Right atrium auricular region (tissue), 2 donors: ENCODE measurements at regions not wholly inside any gene's neighbourhood (a gene's known extent, or its start where the extent isn't known, plus 50 kb on each side); places are given as distances from the start of the nearest gene placed in this dataset.
"Not testable (repeated sequence)": the region's sequence is repeated elsewhere in the genome, so short reads cannot be mapped to it uniquely, and the experiment has no call there.

Experiments used
- DNase-seq: peaks from one replicate; pipeline ENCODE4 v3.0.0-alpha.2; 2019; ENCODE audit warnings: low spot score
- H3K27ac ChIP-seq, 2 donors: fragments of 200-600 bp; sonication (generic); 1 replicate in 1 of 2; 2 replicates in 1 of 2; pipeline ENCODE4 v1.5.1; 2016 to 2019
- H3K27me3 ChIP-seq, 2 donors: fragments of 200-600 bp; sonication (generic); one replicate each; pipeline versions ENCODE4 v1.5.1 to v1.6.0; 2017 to 2019
- H3K36me3 ChIP-seq: fragments of 200-600 bp; sonication (generic); one replicate; pipeline ENCODE4 v1.5.1; 2016
- H3K4me1 ChIP-seq, 2 donors: fragments of 200-600 bp; sonication (generic); one replicate each; pipeline versions ENCODE4 v1.5.1 to v1.6.0; 2017 to 2019
- H3K4me3 ChIP-seq, 2 donors: fragments of 200-600 bp; sonication (generic); 1 replicate in 1 of 2; 2 replicates in 1 of 2; pipeline ENCODE4 v1.5.1; 2017 to 2019; ENCODE audit warnings: mild to moderate bottlenecking in 1 of 2, moderate library complexity in 1 of 2
- H3K9me3 ChIP-seq, 2 donors: fragments of 200-600 bp; sonication (generic); one replicate each; pipeline ENCODE4 v1.5.1; 2019

DNA sequence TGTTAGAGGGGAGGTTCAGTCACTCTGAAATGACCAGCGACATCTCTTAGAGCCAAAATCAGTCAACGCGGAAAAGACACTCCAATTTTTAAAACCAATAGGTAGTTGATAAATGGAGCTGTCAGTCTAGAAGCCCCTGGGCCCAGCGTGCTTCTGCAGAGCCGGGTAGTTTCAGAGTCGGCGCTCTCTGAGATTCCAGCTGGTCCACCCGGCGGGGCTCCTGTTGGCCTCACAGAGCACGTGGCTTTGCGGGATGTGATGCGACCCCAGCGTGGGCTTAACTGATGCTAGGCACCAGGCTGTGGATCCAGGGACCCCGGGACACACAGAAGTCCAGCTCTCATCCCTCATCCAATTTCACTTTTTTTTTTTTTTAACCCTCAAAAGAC lies 245.9 kb downstream of the BCL2L11 start:
- H3K9me3 ChIP-seq, DNase-seq, H3K27ac ChIP-seq, H3K36me3 ChIP-seq, H3K27me3 ChIP-seq, H3K4me1 ChIP-seq: not testable (repeated sequence)
- peak overlapping the region in 1 of 2 donors; percentile 38 for H3K4me3 ChIP-seq

DNA sequence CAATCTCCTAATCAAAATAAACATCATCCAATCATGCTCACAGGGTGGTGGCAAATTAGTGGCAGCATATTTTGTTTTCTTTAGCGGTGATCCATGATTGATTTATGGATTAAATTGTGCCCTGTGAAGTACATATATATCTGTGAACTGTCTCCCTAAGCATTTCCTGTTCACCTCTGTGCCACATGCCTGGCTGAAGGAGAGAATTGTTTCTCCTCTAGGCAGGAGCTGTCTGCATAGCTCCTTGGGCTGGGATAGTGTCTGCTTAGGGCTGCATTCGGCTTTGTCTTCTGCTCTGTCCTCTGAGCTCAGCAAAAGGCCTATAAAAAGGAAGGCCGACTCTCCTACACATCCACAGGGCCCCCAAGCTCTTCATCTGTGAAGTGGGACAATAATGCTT lies 246.4 kb downstream of the BCL2L11 start:
- H3K36me3 ChIP-seq, H3K4me1 ChIP-seq, H3K4me3 ChIP-seq, H3K9me3 ChIP-seq, H3K27me3 ChIP-seq, DNase-seq, H3K27ac ChIP-seq: not testable (repeated sequence)

DNA sequence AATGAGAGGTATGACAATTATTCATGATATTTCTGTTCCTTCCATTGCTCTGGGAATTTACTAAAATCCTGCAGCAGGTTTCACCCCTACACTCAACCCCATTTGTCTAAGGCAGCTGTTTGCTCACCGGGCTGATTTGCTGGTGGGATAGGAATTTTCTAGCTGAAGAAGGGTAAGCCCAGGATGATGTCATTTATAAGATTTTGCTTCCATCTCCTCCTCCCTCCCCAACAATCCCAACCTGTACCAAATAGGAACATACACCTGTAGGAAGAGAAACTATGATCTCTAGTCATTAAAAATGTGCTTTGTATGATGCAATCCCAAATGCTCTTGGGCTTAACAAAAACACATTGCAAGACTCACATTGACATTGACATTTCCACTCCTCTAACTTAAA lies 247.2 kb downstream of the BCL2L11 start:
- H3K4me3 ChIP-seq, H3K36me3 ChIP-seq, H3K4me1 ChIP-seq, H3K27me3 ChIP-seq, DNase-seq, H3K9me3 ChIP-seq, H3K27ac ChIP-seq: not testable (repeated sequence)

DNA sequence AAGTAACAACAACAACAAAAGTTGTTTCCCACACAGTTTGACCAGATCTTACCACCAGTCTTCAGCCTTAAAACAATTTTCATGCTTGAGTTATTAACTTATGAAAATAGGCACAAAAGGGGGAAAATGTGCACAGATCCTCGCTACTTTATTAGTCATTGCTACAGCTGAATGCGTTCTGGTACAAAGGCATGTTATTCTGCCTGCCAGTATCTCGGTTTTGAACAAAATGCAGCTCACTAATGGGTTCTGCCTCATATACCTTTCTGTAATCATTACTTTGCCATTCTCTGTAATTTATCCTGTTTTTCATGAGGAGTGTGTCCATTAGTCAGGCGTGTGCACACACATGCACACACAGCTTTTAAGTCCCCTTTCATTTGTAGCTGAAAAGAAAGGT lies 247.6 kb downstream of the BCL2L11 start:
- not testable (repeated sequence) for H3K4me3 ChIP-seq, H3K4me1 ChIP-seq, H3K27ac ChIP-seq, DNase-seq, H3K36me3 ChIP-seq, H3K27me3 ChIP-seq, H3K9me3 ChIP-seq

DNA sequence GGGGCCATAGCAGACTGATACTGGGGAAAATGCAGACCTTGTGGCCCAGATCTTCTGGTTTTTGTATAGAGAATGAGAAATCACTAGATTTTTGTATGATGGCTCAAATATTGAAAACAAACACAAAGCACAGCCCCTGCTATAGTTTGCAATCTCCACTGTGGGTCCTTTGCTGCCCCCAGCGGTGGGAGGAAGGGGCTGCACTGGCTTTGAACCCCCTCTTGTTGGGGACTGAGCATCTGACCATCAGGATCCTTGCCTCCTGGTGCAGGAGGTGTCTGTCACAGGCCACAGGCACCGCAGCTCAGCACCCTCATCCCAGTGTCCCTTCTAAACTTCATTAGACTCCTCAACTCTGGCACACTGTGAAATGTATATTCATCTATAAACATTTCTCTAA lies 252.3 kb downstream of the BCL2L11 start:
- H3K4me1 ChIP-seq, H3K27ac ChIP-seq, H3K36me3 ChIP-seq, H3K4me3 ChIP-seq, DNase-seq, H3K27me3 ChIP-seq, H3K9me3 ChIP-seq: not testable (repeated sequence)

DNA sequence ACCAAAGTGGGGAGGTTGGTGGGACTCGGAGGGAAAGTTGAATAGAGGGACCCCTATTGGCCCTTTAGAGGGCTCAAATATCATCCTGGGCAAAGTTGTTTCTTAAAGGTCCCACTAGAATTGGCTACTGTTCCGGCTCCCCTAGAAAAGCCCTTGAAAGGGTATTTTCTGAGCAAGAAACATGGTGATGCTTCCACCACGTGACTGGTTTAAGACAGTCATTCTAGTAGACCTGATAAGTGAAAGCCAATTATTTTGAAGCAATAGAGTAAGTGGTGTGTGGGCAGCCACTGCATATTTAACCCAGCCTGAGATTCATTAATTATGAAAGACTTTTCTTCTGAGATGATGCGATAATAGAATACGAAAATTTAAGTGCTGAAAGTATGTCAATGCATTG lies 253.3 kb downstream of the BCL2L11 start:
- H3K4me1 ChIP-seq, DNase-seq, H3K27ac ChIP-seq, H3K36me3 ChIP-seq, H3K27me3 ChIP-seq, H3K4me3 ChIP-seq, H3K9me3 ChIP-seq: not testable (repeated sequence)

DNA sequence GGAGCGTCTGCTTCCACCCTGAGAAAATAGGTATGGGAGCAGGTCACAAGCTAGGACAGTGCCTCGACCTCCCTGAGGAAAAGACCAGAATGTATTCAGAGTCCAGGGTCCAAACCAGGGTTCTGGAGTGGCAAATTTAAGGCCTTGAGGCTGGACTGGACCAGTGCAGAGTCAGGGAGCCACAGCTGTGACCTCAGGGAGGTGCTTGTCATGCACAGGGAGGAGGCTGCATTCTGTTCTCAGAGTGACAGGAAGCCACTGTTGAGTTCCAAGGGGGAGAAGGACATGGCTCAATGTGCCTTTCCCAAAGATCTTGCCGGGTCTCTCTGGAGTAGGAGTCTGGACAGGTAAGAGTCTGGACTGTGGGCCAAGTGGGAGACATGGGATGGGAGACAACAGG lies 254.0 kb downstream of the BCL2L11 start:
- not testable (repeated sequence) for H3K27ac ChIP-seq, H3K36me3 ChIP-seq, H3K27me3 ChIP-seq, DNase-seq, H3K4me1 ChIP-seq, H3K4me3 ChIP-seq, H3K9me3 ChIP-seq

DNA sequence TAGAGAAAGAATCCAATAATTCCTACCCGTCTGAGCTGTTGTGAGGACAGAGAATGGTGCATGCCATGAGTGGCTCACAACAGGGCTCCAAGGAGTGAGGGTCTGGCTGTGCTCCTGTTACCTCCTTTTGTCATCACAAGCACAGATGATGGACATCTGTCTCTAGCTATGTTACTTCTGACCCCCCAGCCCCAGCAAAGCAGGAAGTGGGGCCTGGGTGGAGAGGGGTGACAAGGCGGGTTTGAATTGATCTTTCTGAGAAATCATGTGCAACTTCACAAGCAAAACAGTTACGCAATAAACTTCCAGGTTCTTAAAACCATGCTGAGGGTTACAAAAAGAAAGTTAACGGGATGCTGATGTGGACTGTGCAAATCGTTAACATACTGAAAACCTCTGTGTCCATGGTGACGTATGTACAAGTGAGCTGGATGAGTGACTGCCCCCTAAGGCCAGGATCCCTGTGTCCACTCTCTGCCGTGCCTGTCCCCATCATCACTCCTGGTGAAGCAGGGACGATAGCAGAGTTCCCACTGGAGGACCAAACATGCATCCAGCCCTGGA lies 254.7 kb downstream of the BCL2L11 start:
- H3K27me3 ChIP-seq, H3K36me3 ChIP-seq, H3K4me1 ChIP-seq, H3K9me3 ChIP-seq, DNase-seq, H3K4me3 ChIP-seq, H3K27ac ChIP-seq: not testable (repeated sequence)

DNA sequence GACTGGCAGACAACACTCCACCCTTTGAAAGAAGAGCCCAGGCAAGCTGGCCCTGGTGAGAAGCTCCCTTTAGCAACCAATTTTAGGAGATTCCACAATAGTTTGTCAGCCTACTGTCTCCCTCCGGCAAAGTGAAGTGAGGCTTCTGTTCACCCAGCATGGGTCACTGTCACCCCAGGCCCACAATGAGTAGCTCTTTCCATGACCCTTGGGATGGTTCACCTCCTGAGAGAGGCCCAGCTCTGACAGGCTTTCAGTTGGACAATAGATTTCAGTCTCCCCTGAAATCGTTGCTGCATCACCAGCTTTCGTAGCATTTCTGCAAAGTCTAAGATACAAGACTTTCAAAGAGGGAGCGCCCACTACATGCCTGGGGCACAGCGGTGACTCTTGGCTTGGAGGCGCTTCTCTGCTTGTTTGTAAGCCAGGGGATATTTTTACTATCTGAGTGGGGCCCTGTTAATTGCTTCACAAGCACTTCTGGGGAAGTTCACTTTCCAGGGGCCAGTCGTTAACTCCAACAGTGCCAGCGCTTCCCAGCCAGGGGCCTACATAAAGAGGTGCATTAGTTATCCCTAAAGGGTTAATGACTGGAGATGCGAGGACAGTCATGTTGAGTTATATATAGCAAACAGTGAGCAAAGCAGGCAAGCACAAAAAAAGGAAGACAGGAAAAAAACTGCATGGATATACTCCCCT lies 255.7 kb downstream of the BCL2L11 start:
- not testable (repeated sequence) for H3K4me3 ChIP-seq, H3K9me3 ChIP-seq, H3K4me1 ChIP-seq, H3K27ac ChIP-seq, H3K27me3 ChIP-seq, DNase-seq, H3K36me3 ChIP-seq

DNA sequence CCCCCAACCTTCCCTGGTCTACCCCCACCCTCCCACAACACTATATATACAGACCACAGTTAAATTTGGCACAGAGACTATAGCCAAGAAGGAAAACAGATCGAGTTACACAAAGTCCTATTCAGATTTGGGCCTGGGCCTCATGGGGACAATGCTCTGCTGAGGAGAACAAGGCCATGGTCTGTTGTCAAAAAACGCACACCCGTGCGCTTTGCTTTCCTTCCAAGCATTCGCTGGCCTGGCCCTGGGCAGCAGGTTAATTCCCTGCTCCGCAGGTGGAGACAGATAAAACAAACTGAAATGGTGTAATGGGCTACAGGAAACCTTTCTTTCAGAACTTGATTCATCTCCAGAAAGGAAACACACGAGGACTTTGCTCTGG lies 256.2 kb downstream of the BCL2L11 start:
- H3K27me3 ChIP-seq, DNase-seq, H3K9me3 ChIP-seq, H3K36me3 ChIP-seq, H3K27ac ChIP-seq, H3K4me3 ChIP-seq, H3K4me1 ChIP-seq: not testable (repeated sequence)

DNA sequence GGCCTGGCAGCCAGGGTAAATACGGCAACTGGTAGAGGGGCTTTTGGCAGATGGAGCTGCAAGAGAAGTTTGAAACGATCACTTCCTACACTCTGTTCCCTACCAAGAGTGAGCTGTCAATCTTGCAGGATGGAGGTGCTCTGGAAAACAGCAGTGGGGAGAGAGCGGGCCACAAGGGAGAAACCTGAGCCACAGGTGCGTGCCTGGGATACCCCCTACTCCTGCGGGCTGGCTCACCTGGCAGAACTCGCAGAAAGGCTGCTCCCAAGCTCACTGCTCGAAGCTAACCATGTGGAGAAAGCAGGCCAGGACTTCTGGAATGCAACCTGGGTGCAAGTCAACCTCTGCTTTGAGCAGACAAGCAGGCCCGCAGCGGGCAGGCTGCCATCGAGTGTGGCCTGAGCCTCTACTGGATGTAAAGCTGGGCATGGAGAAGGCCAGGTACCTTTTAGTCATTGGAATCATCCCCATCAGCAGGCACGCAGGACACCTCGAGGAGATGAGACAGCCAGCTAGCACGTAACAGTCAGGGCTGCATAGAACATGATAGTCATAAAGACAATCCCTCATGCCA lies 256.8 kb downstream of the BCL2L11 start:
- H3K4me1 ChIP-seq, H3K27me3 ChIP-seq, H3K36me3 ChIP-seq, DNase-seq, H3K27ac ChIP-seq, H3K4me3 ChIP-seq, H3K9me3 ChIP-seq: not testable (repeated sequence)

DNA sequence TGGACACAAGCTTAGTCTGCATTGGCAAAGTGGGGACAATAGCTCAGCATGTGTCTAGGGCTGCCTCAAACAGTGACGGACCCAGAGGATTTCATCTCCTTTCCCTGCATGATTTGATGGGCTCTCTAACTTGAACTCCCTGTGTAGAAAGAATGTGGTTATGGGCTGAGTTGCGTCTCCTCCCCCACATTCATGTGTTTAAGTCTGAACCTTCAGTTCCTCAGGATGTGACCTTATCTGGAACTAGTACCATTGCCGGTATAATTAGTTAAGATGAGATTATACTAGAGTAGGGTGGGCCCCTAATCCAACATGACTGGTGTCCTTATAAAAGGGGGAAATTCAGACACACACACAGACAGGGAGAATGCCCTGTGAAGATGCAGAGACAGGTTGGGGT lies 257.6 kb downstream of the BCL2L11 start:
- H3K4me3 ChIP-seq, H3K27me3 ChIP-seq, H3K27ac ChIP-seq, DNase-seq, H3K36me3 ChIP-seq, H3K9me3 ChIP-seq, H3K4me1 ChIP-seq: not testable (repeated sequence)

DNA sequence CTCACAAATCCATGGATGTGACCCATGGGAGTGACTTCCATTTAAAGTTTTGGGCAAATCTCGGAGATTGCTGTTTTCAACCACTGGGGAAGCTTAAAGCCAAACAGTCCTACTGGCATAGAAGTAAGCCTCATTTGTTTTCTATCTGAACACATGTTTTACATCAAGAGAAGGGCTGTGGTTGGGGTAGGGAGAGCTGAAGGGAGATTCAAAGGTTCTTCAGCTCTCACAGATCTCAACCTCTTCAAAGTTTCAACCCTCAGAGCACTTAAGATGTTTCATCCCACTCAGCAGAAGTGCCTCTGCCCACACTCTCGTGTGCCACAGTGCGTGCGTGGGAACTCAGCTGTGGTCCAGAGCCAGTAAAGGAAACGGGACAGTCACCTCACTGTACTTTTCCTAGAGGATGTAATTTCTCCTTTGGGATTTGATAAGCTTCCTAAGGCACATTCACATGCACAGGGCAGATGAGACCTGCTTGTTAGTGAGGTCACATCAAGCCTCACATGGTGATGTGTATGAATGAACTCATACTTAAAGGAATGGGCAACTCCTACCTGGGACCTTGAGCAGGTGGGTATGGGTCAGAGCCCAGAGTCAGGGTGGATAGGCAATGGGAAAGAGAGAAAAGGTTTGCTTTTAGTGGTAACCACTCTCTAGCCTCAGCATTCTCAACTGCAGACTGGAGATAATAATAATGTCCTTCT lies 260.2 kb downstream of the BCL2L11 start:
- not testable (repeated sequence) for H3K27me3 ChIP-seq, DNase-seq, H3K36me3 ChIP-seq, H3K4me3 ChIP-seq, H3K27ac ChIP-seq, H3K9me3 ChIP-seq, H3K4me1 ChIP-seq

DNA sequence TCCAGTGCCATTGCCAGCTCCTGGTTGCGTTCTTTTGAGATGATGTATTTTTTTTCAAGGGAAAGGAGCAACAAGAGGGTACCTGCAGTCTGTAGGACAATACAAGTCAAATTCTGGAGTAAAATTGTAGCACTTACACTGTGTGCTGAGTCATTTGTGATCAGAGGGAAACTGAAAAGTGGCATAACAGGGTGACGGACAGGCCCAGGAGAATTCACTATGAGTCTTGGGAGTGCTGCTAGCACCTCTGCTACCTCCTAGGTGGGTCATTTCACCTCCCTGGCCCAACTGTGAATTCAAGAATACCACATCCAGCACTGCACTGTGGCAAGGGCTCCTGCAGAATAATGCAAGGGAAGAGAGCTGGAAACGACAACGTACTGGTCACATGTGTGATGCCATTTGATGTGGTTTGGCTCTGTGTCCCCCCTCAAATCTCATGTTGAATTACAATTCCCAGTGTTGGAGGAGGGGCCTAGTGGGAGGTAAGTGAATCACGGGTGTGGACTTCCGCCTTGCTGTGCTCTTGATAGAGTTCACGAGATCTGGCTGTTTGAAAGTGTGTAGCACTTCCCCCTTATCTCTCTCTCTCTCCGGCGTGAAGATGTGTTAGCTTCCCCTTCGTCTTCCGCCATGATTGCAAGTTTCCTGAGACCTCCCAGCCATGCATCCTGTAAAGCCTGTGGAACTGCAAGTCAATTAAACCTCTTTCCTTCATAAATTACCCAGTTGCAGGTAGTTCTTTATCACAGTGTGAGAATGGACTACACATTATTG lies 261.0 kb downstream of the BCL2L11 start:
- not testable (repeated sequence) for H3K4me1 ChIP-seq

DNA sequence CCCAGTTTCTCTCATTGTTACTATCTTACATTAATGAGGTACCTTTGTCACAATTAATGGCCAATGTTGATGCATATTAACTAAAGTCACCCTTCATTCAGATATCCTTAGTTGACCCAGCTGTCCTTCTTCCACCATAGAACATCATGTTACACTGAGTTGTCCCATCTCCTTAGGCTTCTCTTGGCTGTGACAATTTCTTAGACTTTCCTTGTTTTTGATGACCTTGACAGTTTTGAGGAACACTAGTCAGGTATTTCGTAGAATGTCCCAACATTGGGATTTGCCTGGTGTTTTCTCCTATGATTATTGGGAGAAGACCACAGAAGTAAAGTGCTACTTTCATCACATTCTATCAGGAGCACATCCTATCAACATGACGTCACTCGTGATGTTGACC lies 261.8 kb downstream of the BCL2L11 start:
- H3K27me3 ChIP-seq, H3K9me3 ChIP-seq, H3K36me3 ChIP-seq, DNase-seq, H3K27ac ChIP-seq, H3K4me3 ChIP-seq, H3K4me1 ChIP-seq: not testable (repeated sequence)

More for the DNA sequence above, 261.0 kb downstream of the BCL2L11 start:
- H3K9me3 ChIP-seq, H3K4me3 ChIP-seq, H3K27me3 ChIP-seq, H3K27ac ChIP-seq, H3K36me3 ChIP-seq, DNase-seq: not testable (repeated sequence)
